Upper lobe of right lung (tissue), 1 donor: ENCODE measurements at regions not wholly inside any gene's neighbourhood (a gene's known extent, or its start where the extent isn't known, plus 50 kb on each side); places are given as distances from the start of the nearest gene placed in this dataset.

Experiments used
- ATAC-seq: fragments of 200-7000 bp; cut with Tn5 transposase; one replicate; pipeline ENCODE4 v1.9.1; 2020; ENCODE audit warnings: mild to moderate bottlenecking, moderate library complexity
- DNase-seq: peaks from one replicate; pipeline ENCODE4 v3.0.0-alpha.2; 2020
- H3K27ac ChIP-seq: fragments of 200-600 bp; one replicate; pipeline ENCODE4 v1.8.0; 2022
- H3K27me3 ChIP-seq: fragments of 200-600 bp; one replicate; pipeline ENCODE4 v1.8.0; 2022; ENCODE audit warnings: mild to moderate bottlenecking
- H3K36me3 ChIP-seq: fragments of 200-600 bp; one replicate; pipeline ENCODE4 v1.8.0; 2022
- H3K4me1 ChIP-seq: fragments of 200-600 bp; one replicate; pipeline ENCODE4 v1.8.0; 2022
- H3K4me3 ChIP-seq: fragments of 200-600 bp; one replicate; pipeline ENCODE4 v1.8.0; 2022; ENCODE audit warnings: mild to moderate bottlenecking
- H3K9me3 ChIP-seq: fragments of 200-600 bp; one replicate; pipeline ENCODE4 v1.8.0; 2022
- intact Hi-C: fragments of 100-400 bp; cut with DNase I; formaldehyde crosslinking; loops from one replicate; pipeline ENCODE4 v1.11.0; 2022
- TF ChIP-seq, protein P1 (sequence below): fragments of 200-600 bp; IDR thresholded peaks from one replicate; pipeline ENCODE4 v1.8.0; 2022; ENCODE audit warnings: antibody characterized with exemption
- donor health status: DM: no; HTN: yes; CAD: no; lungs with severe emphysema.

DNA sequence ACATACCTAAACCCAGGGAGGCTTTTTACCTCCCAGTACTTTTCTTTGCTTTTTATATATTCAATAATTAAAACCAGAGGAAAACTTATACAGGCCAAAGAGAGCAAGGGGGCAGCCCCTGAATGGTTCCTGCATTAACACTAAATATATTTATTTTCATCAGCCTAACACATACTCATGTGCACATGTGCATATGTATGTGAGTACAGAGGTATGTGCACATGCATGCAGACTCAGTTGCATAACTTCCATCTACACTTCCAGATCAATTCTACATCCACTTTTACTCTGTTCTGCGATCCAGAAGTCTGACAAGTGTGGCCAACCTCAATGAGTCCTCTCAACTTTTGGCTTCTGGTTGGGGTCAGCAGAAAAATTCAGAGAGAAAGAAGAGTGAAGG lies 794.2 kb downstream of the DHX35 start:
- no peaks in the 10 kb centered on the region for H3K36me3 ChIP-seq
- no peak overlapping the region for H3K4me3 ChIP-seq
- no peaks in the 10 kb centered on the region for H3K27me3 ChIP-seq
- no peak overlapping the region for H3K27ac ChIP-seq
- TF ChIP-seq, protein P1, sequence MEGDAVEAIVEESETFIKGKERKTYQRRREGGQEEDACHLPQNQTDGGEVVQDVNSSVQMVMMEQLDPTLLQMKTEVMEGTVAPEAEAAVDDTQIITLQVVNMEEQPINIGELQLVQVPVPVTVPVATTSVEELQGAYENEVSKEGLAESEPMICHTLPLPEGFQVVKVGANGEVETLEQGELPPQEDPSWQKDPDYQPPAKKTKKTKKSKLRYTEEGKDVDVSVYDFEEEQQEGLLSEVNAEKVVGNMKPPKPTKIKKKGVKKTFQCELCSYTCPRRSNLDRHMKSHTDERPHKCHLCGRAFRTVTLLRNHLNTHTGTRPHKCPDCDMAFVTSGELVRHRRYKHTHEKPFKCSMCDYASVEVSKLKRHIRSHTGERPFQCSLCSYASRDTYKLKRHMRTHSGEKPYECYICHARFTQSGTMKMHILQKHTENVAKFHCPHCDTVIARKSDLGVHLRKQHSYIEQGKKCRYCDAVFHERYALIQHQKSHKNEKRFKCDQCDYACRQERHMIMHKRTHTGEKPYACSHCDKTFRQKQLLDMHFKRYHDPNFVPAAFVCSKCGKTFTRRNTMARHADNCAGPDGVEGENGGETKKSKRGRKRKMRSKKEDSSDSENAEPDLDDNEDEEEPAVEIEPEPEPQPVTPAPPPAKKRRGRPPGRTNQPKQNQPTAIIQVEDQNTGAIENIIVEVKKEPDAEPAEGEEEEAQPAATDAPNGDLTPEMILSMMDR = no peak
- intact Hi-C loops = no loop called here
- H3K4me1 ChIP-seq = no peaks in the 10 kb centered on the region
- DNase-seq (no peak), ATAC-seq (no peak)
- H3K9me3 ChIP-seq = no peaks in the 10 kb centered on the region

DNA sequence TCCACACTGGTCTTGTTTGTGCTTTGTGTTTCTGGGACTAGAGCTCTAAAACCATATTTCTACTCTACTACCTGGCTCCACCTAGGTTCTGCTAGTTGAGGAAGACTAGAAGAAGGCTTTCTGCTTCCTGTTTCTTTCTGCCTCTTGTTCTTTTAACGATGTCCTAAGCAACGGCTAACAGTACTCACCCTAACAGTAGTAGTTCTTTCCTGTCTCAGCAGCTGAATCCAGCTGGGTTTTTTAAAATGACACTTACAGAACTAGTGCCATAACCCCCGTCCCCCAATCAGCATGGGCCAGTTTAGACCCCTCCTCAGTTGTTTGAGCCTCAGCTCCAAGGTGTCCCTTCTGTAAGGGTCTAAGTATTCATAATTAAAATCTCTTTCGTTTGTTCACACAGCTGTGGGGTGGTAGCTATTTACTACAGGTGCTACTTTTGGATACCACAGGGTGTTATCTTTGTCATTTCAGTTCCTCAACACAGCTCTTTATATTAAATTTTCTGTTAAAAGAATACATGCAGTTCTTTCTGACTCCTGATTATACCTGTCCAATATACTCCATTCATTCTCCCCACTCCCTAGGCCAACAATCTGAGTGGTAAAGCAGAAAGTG lies 790.2 kb downstream of the DHX35 start:
- TF ChIP-seq, protein P1 = no peak

DNA sequence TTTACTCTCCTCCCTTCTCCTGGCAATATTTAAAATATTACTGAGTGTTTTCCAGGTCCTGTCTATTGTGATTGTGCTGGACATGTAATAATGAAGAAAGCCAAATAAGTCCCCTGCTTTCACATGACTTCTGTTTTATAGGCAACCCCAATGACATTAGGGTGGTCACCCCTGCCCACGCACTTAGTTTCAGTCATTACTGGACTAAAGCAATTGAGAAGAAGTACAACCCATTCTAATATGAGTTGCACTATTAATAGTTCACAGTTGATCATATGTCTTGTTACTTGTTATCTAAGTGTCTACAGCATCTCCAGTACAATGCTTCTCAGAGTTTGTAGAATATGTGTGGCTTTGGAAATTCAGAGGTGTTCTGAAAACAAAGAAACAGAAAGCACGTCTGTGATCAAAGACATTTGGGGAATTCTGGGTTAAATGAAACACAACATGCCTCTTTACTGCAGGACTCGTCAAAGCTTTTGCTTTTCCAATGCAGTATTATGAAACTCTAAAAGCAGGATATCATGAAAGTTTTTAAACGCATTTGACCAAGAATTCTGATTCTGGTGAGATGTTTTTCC lies 789.5 kb downstream of the DHX35 start:
- Histone ChIP-seq H3K36me3 (no peaks in the 10 kb centered on the region), H3K27me3 (no peaks in the 10 kb centered on the region), H3K27ac (no peak overlapping the region), H3K4me1 (no peaks in the 10 kb centered on the region), H3K9me3 (peaks cover 9% of the 10 kb centered on the region), H3K4me3 (no peak overlapping the region)
- TF ChIP-seq, protein P1 = no peak
- DNase-seq = no peak
- no peak for ATAC-seq
- intact Hi-C loops = no loop called here

More for the DNA sequence above, 790.2 kb downstream of the DHX35 start:
- intact Hi-C loops = no loop called here
- H3K27ac ChIP-seq = no peak overlapping the region
- H3K9me3 ChIP-seq = peaks cover 9% of the 10 kb centered on the region
- no peak for ATAC-seq
- no peaks in the 10 kb centered on the region for H3K36me3 ChIP-seq
- H3K4me1 ChIP-seq = no peaks in the 10 kb centered on the region
- no peak for DNase-seq
- no peaks in the 10 kb centered on the region for H3K27me3 ChIP-seq
- H3K4me3 ChIP-seq = no peak overlapping the region

DNA sequence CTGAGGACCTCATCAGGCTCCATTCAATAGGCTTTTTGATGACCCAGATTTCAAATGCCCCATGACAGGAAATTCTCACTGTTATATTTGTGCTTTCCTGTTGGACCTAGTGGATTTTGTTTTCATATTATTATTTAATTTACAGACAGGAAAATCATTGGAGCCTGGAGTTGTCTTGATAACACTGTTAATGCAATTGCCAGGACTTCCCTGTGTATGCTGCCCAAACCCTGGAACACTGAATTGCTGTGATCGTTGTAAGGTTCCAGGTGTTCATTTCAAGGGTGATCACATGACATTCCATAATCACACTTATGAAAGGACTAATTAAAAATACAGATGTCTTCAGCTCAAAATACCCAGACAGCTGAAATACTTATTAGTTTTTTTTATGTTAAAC lies 783.2 kb downstream of the DHX35 start:
- ATAC-seq (no peak), DNase-seq (no peak)
- intact Hi-C loops = no loop called here
- Histone ChIP-seq H3K27me3 (no peaks in the 10 kb centered on the region), H3K9me3 (peaks cover 9% of the 10 kb centered on the region), H3K27ac (no peak overlapping the region), H3K36me3 (no peaks in the 10 kb centered on the region), H3K4me3 (no peak overlapping the region), H3K4me1 (no peaks in the 10 kb centered on the region)
- TF ChIP-seq, protein P1 = no peak

DNA sequence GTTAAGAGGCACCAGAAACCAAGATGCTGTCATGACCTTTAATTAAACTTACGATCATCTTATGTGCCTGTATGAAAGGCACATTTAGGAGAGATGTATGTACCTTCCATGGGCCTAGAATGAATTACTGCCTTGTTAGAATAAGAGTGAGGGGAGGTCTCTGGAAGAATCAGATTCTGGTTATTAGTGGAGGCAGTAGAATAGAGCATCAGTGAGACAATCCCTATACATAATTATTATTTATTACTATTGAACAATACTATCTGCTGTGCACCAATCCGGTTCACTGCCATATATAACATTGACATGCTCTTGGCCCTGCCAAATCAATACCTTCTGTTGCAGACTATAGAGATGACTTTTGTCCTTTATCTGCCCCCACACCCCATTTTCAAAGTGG lies 776.5 kb downstream of the DHX35 start:
- no peak for DNase-seq
- TF ChIP-seq, protein P1 = no peak
- Histone ChIP-seq H3K4me3 (no peak overlapping the region), H3K27ac (no peak overlapping the region), H3K4me1 (no peaks in the 10 kb centered on the region), H3K27me3 (no peaks in the 10 kb centered on the region), H3K9me3 (no peaks in the 10 kb centered on the region), H3K36me3 (no peaks in the 10 kb centered on the region)
- intact Hi-C loops = no loop called here
- ATAC-seq = no peak
